Panc1 (cell line): ENCODE measurements at regions not wholly inside any gene's neighbourhood (a gene's known extent, or its start where the extent isn't known, plus 50 kb on each side); places are given as distances from the start of the nearest gene placed in this dataset.

Source experiments
- ATAC-seq: fragments of 200-7000 bp; cut with Tn5 transposase; 2 replicates; pipeline ENCODE4 v1.9.1; 2020; ENCODE audit warnings: mild to moderate bottlenecking, moderate library complexity
- BruUV-seq: library from RNA; stranded (reverse); fragments of 400-500 nt; replicated peaks from 2 replicates; lab custom pipeline; 2021; lab: Mats Ljungman, UMichigan
- CTCF ChIA-PET: fragments of 300-600 bp; sonication (Branson Sonifier 250); formaldehyde crosslinking; loops from one replicate; lab custom pipeline; 2022; ENCODE audit warnings: antibody characterized with exemption; lab: Charles Lee
- POLR2A ChIA-PET: fragments of 300-600 bp; sonication (Branson Sonifier 250); formaldehyde crosslinking; loops from one replicate; lab custom pipeline; 2022; ENCODE audit warnings: antibody characterized with exemption; lab: Charles Lee
- DNase-seq: peaks from one replicate; pipeline ENCODE4 v3.0.0-alpha.2; 2010; ENCODE audit warnings: low read depth, low spot score
- H3K27ac ChIP-seq: 2 replicates; pipeline ENCODE4 v1.5.1; 2011; ENCODE audit warnings: mild to moderate bottlenecking, low read length, inconsistent platforms
- H3K27me3 ChIP-seq: fragments of 200-500 bp; sonication (Bioruptor generic); 2 replicates; pipeline ENCODE4 v1.6.0; 2014; ENCODE audit warnings: low read length, inconsistent platforms; ENCODE audit not compliant: control insufficient read depth, insufficient read depth
- H3K36me3 ChIP-seq: fragments of 200-500 bp; sonication (Bioruptor generic); 2 replicates; pipeline ENCODE4 v1.5.1; 2014; ENCODE audit warnings: inconsistent platforms, mild to moderate bottlenecking, low read length, moderate library complexity; ENCODE audit not compliant: control insufficient read depth, insufficient read depth
- H3K4me1 ChIP-seq: 2 replicates; pipeline ENCODE4 v1.5.1; 2011; ENCODE audit warnings: inconsistent platforms, mild to moderate bottlenecking, low read length, moderate library complexity; ENCODE audit not compliant: control insufficient read depth, insufficient read depth
- H3K4me3 ChIP-seq, 2 experiments: 2 replicates each; pipeline ENCODE4 v1.5.1; 2011 to 2012; ENCODE audit warnings: low read depth in 2 of 2, low read length in 2 of 2, mild to moderate bottlenecking in 2 of 2, inconsistent platforms in 1 of 2, moderate library complexity in 1 of 2
- H3K9me3 ChIP-seq: fragments of 200-500 bp; sonication (Bioruptor generic); 2 replicates; pipeline ENCODE4 v1.5.1; 2014; ENCODE audit warnings: low read depth, mild to moderate bottlenecking, inconsistent platforms, low read length, moderate library complexity; ENCODE audit not compliant: control insufficient read depth, insufficient read depth
- POLR2AphosphoS5 ChIP-seq: IDR thresholded peaks from 2 replicates; pipeline ENCODE4 v1.6.1; 2012; ENCODE audit warnings: mild to moderate bottlenecking, low read depth, low read length, moderate library complexity
- SIN3A ChIP-seq: IDR thresholded peaks from 2 replicates; pipeline ENCODE4 v1.6.1; 2012; ENCODE audit warnings: low read depth, mild to moderate bottlenecking, low read length, moderate library complexity, borderline replicate concordance; ENCODE audit not compliant: insufficient read depth
- TCF7L2 ChIP-seq: IDR thresholded peaks from 2 replicates; pipeline ENCODE4 v1.6.1; 2011; ENCODE audit warnings: mild to moderate bottlenecking, low read depth, low read length, inconsistent platforms
- in situ Hi-C: cut with HindIII; loops from 2 replicates; pipeline ENCODE4 v1.10.0; 2016; ENCODE audit warnings: low sequenced_read_pairs, low pct_unique_long_range_greater_than_20kb
- intact Hi-C: fragments of 100-400 bp; cut with micrococcal nuclease; formaldehyde crosslinking; loops from one replicate; pipeline ENCODE4 v1.10.0; 2022; ENCODE audit not compliant: unreplicated experiment
- TF ChIP-seq, protein P1 (sequence below), 2 experiments: IDR thresholded peaks; 2 replicates each; pipeline ENCODE4 v1.6.1; 2011 to 2012; ENCODE audit warnings: low read depth in 2 of 2, control low read depth in 1 of 2, low read length in 1 of 2, mild to moderate bottlenecking in 1 of 2, moderate library complexity in 1 of 2; ENCODE audit not compliant: insufficient read depth in 1 of 2
- TF ChIP-seq, protein P2 (sequence below): fragments of 450-650 bp; IDR thresholded peaks from 2 replicates; pipeline ENCODE4 v1.5.1; 2017; ENCODE audit warnings: mild to moderate bottlenecking

DNA sequence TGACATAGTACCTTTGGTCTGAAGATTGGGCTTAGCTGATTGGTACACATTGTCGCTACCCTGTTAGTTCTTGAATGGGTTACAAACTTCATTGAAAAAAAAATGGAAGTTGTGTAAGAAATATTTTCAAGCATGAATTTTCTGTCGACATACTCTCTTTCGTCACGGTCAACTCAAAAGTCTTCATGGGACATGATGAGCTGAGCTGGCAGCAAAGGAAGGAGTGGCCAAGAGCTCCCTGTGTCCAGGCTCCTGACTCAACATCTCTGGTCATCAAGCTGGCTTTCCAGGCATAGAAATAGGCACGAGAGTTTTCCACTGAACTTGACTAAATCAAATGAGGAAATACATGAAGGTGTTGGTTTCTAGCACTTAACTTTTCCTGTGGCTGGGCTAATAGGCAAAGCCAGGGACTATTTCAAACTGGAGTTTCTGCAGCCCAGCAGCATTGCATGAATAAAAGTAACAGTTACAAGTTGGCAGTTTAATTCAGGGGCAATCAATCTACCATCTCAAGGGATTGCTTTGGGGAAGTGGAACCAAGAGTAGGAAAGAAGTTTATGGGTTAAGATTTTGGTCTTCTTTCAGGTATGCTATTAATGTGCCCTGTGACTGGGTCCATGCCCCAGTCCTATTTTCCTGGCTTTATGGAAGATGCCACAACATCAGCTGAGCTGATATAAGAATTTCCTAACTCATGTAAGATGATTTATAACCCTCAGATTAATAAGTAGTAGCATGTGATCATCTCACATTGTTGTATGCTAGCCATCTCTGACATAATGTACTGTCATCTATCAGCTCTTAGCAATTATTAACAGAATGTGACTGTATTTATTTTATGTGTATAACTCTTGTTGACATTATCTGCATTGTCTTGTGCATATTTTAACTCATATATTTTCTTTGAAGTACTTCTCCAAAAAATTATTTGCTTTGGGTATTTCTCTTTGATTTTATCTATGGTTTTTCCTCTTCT, 385.8 kb downstream of the DLEU7 start:
- ChIA-PET CTCF (no interaction called here), POLR2A (no interaction called here)
- in situ Hi-C loops (no loop called here), intact Hi-C loops (no loop called here)
- Histone ChIP-seq H3K9me3 (no peaks in the 10 kb centered on the region), H3K4me1 (no peaks in the 10 kb centered on the region), H3K36me3 (no peaks in the 10 kb centered on the region), H3K27me3 (no peaks in the 10 kb centered on the region), H3K27ac (no peak overlapping the region), H3K4me3 (no peak overlapping the region)
- no peak for DNase-seq
- TF ChIP-seq, protein P1, sequence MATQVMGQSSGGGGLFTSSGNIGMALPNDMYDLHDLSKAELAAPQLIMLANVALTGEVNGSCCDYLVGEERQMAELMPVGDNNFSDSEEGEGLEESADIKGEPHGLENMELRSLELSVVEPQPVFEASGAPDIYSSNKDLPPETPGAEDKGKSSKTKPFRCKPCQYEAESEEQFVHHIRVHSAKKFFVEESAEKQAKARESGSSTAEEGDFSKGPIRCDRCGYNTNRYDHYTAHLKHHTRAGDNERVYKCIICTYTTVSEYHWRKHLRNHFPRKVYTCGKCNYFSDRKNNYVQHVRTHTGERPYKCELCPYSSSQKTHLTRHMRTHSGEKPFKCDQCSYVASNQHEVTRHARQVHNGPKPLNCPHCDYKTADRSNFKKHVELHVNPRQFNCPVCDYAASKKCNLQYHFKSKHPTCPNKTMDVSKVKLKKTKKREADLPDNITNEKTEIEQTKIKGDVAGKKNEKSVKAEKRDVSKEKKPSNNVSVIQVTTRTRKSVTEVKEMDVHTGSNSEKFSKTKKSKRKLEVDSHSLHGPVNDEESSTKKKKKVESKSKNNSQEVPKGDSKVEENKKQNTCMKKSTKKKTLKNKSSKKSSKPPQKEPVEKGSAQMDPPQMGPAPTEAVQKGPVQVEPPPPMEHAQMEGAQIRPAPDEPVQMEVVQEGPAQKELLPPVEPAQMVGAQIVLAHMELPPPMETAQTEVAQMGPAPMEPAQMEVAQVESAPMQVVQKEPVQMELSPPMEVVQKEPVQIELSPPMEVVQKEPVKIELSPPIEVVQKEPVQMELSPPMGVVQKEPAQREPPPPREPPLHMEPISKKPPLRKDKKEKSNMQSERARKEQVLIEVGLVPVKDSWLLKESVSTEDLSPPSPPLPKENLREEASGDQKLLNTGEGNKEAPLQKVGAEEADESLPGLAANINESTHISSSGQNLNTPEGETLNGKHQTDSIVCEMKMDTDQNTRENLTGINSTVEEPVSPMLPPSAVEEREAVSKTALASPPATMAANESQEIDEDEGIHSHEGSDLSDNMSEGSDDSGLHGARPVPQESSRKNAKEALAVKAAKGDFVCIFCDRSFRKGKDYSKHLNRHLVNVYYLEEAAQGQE (IDR thresholded peaks at IDR 0.05; ENCODE audit: insufficient read depth in 1 of 2, low read depth in 2 of 2, low read length in 1 of 2), result no peak
- TF ChIP-seq, protein P2, sequence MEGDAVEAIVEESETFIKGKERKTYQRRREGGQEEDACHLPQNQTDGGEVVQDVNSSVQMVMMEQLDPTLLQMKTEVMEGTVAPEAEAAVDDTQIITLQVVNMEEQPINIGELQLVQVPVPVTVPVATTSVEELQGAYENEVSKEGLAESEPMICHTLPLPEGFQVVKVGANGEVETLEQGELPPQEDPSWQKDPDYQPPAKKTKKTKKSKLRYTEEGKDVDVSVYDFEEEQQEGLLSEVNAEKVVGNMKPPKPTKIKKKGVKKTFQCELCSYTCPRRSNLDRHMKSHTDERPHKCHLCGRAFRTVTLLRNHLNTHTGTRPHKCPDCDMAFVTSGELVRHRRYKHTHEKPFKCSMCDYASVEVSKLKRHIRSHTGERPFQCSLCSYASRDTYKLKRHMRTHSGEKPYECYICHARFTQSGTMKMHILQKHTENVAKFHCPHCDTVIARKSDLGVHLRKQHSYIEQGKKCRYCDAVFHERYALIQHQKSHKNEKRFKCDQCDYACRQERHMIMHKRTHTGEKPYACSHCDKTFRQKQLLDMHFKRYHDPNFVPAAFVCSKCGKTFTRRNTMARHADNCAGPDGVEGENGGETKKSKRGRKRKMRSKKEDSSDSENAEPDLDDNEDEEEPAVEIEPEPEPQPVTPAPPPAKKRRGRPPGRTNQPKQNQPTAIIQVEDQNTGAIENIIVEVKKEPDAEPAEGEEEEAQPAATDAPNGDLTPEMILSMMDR, result no peak
- TF ChIP-seq TCF7L2, result no peak
- no peak for ATAC-seq
- BruUV-seq, result no TSS peak

GRCh38 chr13:50459046-50459445, 384.4 kb downstream of the DLEU7 start:
- BruUV-seq, result no TSS peak
- intact Hi-C loops, result no loop called here
- TF ChIP-seq POLR2AphosphoS5, result no peak
- TF ChIP-seq, protein P1 (IDR thresholded peaks at IDR 0.05; ENCODE audit: insufficient read depth in 1 of 2, low read depth in 2 of 2, low read length in 1 of 2), result no peak
- TF ChIP-seq, protein P2, result no peak
- TF ChIP-seq SIN3A, result no peak
- Histone ChIP-seq H3K4me3 (no peak overlapping the region), H3K4me1 (no peaks in the 10 kb centered on the region), H3K27me3 (no peaks in the 10 kb centered on the region), H3K9me3 (no peaks in the 10 kb centered on the region), H3K36me3 (no peaks in the 10 kb centered on the region), H3K27ac (0 out of 2 replicates have a peak overlapping the region, but pooled peaks have one; percentile 3)
- DNase-seq (no peak), ATAC-seq (no peak)
- POLR2A ChIA-PET, result no interaction called here
- CTCF ChIA-PET, result no interaction called here
- in situ Hi-C loops, result no loop called here
